ENCODE measurements at regions not wholly inside any gene's neighbourhood (a gene's known extent, or its start where the extent isn't known, plus 50 kb on each side); places are given as distances from the start of the nearest gene placed in this dataset.

- FAIRE-seq = no peak
- DNase-seq (ENCODE audit: insufficient read length, low spot score) = no peak
These were observed 389.7 kb downstream of the GPM6A start for GRCh38 chr4:175422331-175422730.

GRCh38 chr4:175424111-175424510 is 388.0 kb downstream of the GPM6A start:
- no peak for FAIRE-seq
- no peak for DNase-seq (ENCODE audit: insufficient read length, low spot score)

- DNase-seq (ENCODE audit: insufficient read length, low spot score) = no peak
- no peak for FAIRE-seq
These were observed 384.3 kb downstream of the GPM6A start for GRCh38 chr4:175427751-175428150.

GRCh38 chr4:175431694-175432093 is 380.4 kb downstream of the GPM6A start:
- FAIRE-seq = no peak
- no peak for DNase-seq (ENCODE audit: insufficient read length, low spot score)

- DNase-seq (ENCODE audit: insufficient read length, low spot score) (no peak), FAIRE-seq (no peak)
These were observed 376.7 kb downstream of the GPM6A start for GRCh38 chr4:175435381-175435783.

GRCh38 chr4:175436196-175436595 is 375.9 kb downstream of the GPM6A start:
- DNase-seq (ENCODE audit: insufficient read length, low spot score) = no peak
- no peak for FAIRE-seq

GRCh38 chr4:175440786-175441185 is 371.3 kb downstream of the GPM6A start:
- no peak for FAIRE-seq
- DNase-seq (ENCODE audit: insufficient read length, low spot score) = no peak

GRCh38 chr4:175441256-175441655 is 370.8 kb downstream of the GPM6A start:
- no peak for FAIRE-seq
- DNase-seq (ENCODE audit: insufficient read length, low spot score) = no peak

GRCh38 chr4:175443547-175443946 is 368.5 kb downstream of the GPM6A start:
- DNase-seq (ENCODE audit: insufficient read length, low spot score) = no peak
- FAIRE-seq = no peak

- DNase-seq (ENCODE audit: insufficient read length, low spot score) (no peak), FAIRE-seq (no peak)
These were observed 367.6 kb downstream of the GPM6A start for GRCh38 chr4:175444512-175444911.

- FAIRE-seq (no peak), DNase-seq (ENCODE audit: insufficient read length, low spot score) (no peak)
These were observed 365.0 kb downstream of the GPM6A start for GRCh38 chr4:175447016-175447415.

- no peak for DNase-seq (ENCODE audit: insufficient read length, low spot score)
- no peak for FAIRE-seq
These were observed 361.6 kb downstream of the GPM6A start for GRCh38 chr4:175450446-175450845.

- DNase-seq (ENCODE audit: insufficient read length, low spot score) (no peak), FAIRE-seq (no peak)
These were observed 360.7 kb downstream of the GPM6A start for GRCh38 chr4:175451238-175451965.

- peak; percentile 48 for FAIRE-seq
- no peak for DNase-seq (ENCODE audit: insufficient read length, low spot score)
These were observed 358.6 kb downstream of the GPM6A start for GRCh38 chr4:175453456-175453855.

GRCh38 chr4:175456131-175456530 is 355.9 kb downstream of the GPM6A start:
- DNase-seq (ENCODE audit: insufficient read length, low spot score) (no peak), FAIRE-seq (no peak)

- no peak for FAIRE-seq
These were observed 354.1 kb downstream of the GPM6A start for GRCh38 chr4:175457956-175458355.

GRCh38 chr4:175459571-175459970 is 352.5 kb downstream of the GPM6A start:
- no peak for FAIRE-seq

More at GRCh38 chr4:175457956-175458355, 354.1 kb downstream of the GPM6A start:
- DNase-seq (ENCODE audit: insufficient read length, low spot score) = no peak

GRCh38 chr4:175460414-175460813 is 351.6 kb downstream of the GPM6A start:
- DNase-seq (ENCODE audit: insufficient read length, low spot score) (no peak), FAIRE-seq (no peak)

More at GRCh38 chr4:175459571-175459970, 352.5 kb downstream of the GPM6A start:
- DNase-seq (ENCODE audit: insufficient read length, low spot score) = no peak

GRCh38 chr4:175469514-175469913 is 342.6 kb downstream of the GPM6A start:
- DNase-seq (ENCODE audit: insufficient read length, low spot score) = peak; percentile 31
- peak; percentile 54 for FAIRE-seq

- peak; percentile 35 for DNase-seq (ENCODE audit: insufficient read length, low spot score)
- FAIRE-seq = no peak
These were observed 341.9 kb downstream of the GPM6A start for GRCh38 chr4:175470131-175470530.

GRCh38 chr4:175480404-175480803 is 331.7 kb downstream of the GPM6A start:
- DNase-seq (ENCODE audit: insufficient read length, low spot score) (no peak), FAIRE-seq (no peak)

- FAIRE-seq = no peak
- DNase-seq (ENCODE audit: insufficient read length, low spot score) = no peak
These were observed 312.2 kb downstream of the GPM6A start for GRCh38 chr4:175499735-175500352.

Measured in HTR-8/SVneo (cell line).